GM03348 (cell line): ENCODE measurements at regions not wholly inside any gene's neighbourhood (a gene's known extent, or its start where the extent isn't known, plus 50 kb on each side); places are given as distances from the start of the nearest gene placed in this dataset.
A peak's percentile ranks its signal among the peaks of the same experiment; 100 is the strongest.

ENCODE experiments used
- DNase-seq: peaks from one replicate; pipeline ENCODE4 v3.0.0; 2012; ENCODE audit warnings: low spot score

DNA sequence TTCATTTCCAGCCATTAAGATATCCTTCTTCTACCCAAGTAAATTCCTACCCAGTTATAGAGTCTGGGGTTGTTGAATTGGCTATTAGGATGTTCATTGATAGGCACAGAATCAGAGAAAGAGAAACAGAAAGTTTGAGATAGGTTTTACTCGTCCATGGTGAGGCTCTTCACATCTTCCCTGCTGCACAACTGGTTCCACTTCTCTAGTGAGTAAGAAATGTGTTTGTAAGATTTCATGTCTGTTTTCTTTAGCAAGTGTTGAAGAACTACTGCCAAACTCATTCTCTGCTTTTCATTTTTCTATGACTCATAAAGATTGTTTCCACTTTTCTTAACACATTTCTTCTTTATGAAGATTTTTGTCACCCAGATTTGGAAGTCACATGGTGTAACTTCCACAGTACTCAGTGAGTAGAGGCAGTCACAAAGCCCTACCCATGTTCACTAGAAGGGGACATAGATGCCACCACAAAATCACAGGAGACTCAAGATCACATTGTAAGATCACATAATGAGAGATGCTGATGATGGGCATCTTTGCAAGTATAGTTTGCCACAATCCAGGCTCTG lies 152.3 kb downstream of the SNX7 start:
- no peak for DNase-seq

GRCh38 chr1:98817821-98818220 lies 156.3 kb downstream of the SNX7 start:
- no peak for DNase-seq

- DNase-seq, result no peak
Observed at GRCh38 chr1:98821379-98821778, 159.9 kb downstream of the SNX7 start.

DNA sequence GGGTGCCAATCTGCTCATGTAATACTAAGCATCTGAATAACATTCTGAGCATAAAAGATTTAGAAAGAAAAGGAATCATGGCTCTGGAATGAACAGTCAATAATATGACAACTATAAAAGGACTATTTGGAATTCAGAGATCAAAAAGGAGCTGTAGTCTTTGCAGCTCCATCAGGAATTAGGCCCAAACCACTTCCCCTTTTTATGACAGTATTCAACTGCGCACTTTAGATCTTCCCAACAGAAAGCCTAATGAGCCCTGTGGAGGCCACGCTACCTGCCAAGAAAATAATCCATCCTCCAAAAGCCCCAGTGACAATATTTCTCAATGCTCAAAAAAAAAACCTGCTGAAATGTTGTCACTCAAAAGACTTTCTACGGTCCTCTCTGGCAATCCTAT lies 163.2 kb downstream of the SNX7 start:
- no peak for DNase-seq

GRCh38 chr1:98827041-98827440 lies 165.5 kb downstream of the SNX7 start:
- DNase-seq, result no peak

DNA sequence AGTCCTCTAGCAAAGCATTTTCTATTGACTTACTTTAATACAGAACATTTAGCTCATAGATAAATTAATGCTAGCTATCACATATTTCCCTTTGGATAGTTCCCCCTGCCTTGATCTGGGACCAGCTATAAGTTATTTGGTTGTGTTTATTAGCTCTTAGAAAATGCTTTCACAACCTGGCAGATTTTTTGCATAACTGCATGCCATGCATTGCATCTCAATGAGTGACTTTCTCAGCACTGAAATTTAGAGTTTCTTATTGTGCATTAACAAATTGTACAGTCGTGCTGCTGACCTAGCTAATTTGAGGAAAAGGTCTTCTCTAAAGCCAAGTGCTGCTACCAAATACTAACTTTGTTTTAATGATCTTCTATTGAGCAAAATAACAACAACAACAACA lies 164.8 kb downstream of the PLPPR5 start:
- peak; percentile 4 for DNase-seq
